LoVo (cell line): ENCODE measurements at regions not wholly inside any gene's neighbourhood (a gene's known extent, or its start where the extent isn't known, plus 50 kb on each side); places are given as distances from the start of the nearest gene placed in this dataset.

Source experiments
- DNase-seq: peaks from one replicate; pipeline ENCODE4 v3.0.0-alpha.2; 2016; ENCODE audit warnings: low spot score

GRCh38 chr2:225340923-225341322, 58.6 kb upstream of the NYAP2 start:
- no peak for DNase-seq

GRCh38 chr2:225337183-225337582, 62.3 kb upstream of the NYAP2 start:
- no peak for DNase-seq

DNA sequence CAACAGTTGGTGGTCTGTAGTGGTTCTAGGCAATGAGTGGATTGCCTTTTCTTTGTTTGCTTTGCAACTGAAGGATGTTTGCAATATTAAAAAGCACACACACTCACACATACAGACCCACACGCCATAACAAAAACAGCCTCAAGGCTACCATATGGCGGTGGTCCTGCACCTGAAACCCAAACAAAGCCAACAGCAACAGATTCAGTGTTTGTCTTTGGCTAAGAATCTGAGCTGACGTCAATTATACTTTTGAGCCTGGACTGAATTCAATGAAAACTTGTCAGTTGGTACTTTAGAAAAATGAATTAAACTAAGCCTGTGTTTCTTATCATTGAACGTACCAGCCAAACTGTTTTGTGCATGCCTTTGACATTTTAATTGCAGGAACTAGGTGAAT, 65.0 kb upstream of the NYAP2 start:
- DNase-seq, result no peak

DNA sequence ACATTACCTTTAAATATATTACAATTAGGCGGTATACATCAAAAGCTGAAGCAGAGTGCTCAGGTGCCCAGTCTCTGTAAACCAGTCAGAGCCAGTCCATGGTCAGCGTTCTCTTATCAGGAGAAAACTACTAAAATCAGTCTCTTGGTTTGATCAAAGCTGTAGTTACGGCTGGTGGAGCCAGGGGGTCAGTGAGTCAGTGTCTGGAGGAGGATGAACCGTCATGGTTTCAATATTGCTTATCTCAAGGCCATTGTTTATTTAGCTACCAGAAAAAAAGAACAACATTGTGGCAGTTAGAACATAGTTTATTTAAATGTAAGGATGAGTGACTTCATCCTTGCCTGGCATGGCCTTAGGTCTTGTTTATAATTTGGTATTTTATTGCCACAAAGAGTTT, 71.3 kb upstream of the NYAP2 start:
- DNase-seq, result no peak

DNA sequence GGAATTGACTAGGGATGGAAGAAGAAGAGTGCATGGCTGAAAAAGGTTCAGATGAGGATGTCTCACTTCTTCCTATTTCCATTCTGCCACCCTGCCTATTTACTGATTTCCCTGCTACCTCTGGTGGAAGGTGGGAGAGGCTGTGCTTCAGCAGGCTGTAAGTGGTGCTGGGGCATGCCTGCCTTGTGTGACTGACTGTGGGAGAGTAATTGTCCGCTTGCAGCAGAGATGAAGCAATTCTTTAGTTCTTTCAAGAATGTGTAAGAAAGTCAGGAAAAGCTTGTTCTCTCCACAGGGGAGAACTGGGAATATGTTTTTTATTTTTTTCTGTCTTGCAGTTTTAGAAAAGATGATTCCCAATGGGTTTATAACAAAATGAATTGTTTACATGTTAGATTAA, 72.5 kb upstream of the NYAP2 start:
- no peak for DNase-seq

GRCh38 chr2:225319872-225320271, 79.6 kb upstream of the NYAP2 start:
- no peak for DNase-seq

GRCh38 chr2:225318440-225318839, 81.1 kb upstream of the NYAP2 start:
- no peak for DNase-seq

DNA sequence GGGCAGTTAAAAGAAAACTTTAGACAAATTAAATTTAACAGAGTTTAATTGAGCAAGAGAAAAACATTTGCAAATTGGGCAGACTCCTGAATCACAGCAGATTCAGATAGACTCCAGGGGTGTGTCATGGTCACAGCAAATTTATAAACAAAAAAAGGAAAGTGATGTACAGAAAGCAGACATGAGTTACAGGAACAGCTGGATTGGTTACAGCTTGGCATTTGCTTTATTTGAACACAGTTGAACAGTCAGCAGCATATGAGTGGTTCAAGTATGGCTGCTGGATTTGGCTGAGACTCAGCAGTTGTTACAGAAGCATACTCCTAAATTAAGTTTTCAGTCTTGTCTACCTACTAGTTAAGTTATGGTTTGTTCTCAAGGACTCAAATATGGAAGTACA, 82.3 kb upstream of the NYAP2 start:
- DNase-seq, result no peak

DNA sequence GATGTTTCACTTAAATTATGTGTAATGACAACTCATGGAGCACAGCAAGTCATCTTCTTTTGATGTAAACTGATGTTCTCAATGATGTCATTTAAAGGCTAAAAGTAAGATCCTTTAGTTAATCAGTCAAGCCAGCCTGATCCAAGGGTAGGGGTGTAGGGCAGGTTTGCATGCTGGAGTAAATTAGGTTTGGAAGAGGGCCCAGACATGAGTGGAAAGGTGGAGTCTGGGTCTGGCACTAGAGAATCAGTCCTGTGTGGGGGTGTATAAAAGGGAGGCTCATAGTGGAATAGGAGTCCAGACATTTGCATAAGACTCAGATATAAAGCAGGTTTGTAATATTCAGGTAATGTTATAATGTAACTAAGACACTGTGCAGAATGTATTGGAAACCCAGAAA, 88.8 kb upstream of the NYAP2 start:
- DNase-seq, result no peak

DNA sequence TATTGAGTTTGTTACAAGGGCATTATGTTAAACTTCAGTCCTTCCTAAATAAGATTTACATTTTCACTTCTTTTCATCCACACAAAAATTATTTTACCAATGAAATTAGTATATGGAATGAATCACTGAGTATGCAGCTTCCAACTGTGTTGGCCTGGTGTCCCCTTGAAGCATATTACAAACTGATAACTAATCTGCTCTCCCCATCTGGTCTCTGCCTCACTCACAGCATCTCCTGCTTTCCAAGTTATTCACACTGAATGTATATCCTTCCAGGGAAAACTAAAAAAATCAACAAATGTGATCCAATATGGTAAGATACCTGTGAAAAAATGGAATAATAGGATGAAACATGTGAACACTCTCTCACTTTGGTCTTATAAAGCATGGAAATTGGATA, 90.0 kb upstream of the NYAP2 start:
- DNase-seq, result no peak

DNA sequence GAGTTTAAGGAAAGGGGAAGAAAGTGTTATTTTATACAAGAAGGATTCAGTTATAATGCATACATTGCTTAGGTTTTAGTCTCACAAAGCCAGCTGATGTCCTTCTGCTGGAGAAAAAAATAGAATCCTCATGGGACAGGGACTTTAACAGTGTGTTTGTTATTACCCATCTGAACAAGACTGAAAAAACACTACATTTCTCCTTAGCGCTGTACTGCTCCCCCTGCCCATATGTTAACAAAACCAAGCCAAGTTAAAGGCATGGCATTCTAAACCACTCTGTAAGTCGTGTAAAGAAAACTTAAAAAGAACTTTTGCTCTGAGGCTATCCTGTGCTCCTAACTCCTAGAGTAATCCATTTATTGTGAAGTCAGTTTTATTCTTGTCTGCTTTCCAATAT, 102.6 kb upstream of the NYAP2 start:
- DNase-seq, result no peak

DNA sequence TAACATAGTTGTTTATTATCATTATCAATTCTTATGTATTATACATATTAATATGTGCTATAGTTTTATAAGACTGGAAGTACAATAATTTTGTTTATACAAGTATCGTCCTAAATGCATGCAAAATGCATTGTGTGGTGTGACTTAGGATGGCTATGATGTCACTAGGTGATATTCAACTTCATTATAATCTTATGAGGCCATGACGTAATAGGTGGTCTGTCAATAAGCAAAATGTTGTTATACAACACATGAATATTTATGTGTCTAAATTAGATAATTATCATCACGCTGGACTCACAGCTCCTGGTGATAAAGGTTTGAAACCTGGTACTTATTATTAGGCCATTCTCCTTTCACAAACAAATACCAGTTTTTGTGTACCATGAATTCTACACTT, 104.4 kb upstream of the NYAP2 start:
- no peak for DNase-seq

DNA sequence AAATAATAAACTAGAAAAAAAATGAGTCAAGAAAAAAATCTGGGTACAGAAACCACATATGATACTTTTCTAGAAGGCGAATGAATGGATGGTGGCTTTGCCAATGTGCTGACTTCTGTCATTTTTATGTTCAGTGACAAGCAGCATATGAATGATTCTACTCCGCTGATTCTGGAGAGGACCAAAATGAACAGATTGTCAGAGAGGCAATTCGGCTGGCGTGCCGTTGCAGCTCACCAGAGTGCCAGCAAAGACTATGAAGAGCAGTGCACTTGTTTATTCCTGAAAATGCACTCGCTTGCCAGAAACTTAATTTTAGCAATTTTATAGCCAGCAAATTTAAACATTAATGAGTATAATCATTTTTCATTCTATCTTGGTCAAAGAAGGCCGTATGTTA, 105.9 kb upstream of the NYAP2 start:
- DNase-seq, result no peak

- no peak for DNase-seq
Observed at GRCh38 chr2:225290757-225291400, 108.6 kb upstream of the NYAP2 start.

DNA sequence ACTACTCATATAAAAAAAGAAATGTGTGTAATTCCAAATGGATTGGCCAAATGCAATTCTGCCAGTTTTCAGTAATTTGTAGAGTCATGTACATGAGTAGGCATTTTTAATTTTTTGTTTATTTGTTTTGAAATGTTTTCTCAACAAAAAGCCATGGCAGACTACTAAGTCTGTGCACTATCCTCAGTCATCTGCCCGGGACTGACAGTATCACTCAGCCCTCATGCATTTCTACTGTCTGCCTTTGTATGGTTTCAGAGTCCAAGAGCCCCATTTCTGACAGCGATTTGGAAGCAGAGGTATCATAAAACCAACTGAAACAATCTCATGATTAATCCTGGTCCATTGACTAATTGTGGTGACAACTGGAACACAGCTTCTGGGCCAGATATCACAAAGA, 109.9 kb upstream of the NYAP2 start:
- DNase-seq, result no peak

- no peak for DNase-seq
Observed at GRCh38 chr2:225288986-225289385, 110.5 kb upstream of the NYAP2 start.

DNA sequence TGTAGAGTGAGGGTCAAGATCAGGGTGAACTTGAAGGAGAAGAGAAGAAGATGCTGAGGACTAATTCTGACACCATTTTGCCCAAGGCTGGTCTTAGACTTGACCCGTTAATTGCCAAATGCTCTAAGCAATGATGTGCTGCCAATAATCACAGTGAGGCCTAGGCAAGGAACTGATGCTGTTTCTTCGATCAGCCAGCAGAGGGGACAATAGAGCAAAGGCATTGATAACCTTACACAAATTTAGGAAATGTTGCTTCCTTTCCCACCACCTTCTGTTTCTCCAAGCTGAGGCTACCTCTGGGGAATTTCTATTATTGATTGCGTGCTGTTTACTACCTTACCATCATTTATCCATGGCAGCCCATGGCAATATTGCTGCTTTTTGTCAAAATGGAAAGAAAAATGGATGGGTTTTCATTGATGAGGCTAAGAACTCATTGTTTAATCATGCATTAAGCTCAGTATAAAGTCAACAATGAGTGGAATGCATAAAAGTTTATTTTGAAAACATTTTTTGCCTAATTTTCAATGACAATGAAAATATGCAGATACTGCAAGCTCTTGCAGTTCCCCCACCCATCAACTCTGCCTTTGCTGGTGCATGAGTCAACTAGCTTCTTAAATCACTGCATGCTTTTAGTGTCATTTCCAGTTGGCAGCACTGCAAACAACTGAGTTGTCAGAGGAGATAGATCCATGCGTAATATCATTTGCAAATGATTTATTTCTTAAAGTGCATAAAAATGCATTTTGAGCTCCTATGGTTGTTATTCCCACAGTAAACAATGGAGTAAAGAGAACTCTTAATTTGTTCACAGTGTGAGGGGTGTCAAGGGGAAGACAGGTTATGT, 116.4 kb upstream of the NYAP2 start:
- peak; percentile 16 for DNase-seq

DNA sequence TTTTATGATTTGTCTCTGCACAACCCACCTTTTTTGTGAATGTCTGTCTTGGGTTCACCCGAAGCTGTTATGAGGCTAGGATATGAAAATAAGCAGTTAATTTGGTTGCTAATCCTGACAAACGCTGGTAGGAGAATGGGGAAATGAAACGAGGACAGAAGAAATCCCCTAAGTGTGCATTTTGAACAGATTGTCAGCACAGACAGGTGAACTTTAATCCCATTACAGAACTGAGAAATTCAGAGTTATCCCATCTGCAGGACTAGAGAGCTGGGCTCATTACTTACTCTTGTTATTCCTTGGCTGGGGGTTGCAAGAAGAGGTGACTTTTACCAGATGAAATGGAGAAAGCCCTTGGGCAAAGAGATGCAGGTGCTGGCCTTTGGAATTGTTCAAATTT, 123.3 kb upstream of the NYAP2 start:
- DNase-seq, result no peak

DNA sequence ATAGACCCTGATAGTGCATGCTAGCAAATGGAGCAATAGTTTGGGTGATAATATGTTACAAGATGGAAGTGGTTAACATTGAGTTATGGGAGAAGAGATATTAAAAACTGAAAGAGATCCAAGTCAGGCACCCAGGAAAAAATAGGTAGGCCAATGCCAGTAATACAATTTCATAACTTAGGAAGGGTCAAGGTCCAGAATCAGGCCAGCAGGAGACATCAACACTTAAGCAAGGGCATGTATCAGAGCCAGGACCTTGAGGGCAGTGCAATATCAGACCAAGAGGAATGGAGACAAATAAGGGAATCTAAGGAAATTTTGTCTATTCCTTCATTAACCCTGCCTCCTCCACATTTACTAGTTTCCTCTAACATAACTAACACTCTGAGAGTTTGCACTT, 124.1 kb upstream of the NYAP2 start:
- peak; percentile 3 for DNase-seq

DNA sequence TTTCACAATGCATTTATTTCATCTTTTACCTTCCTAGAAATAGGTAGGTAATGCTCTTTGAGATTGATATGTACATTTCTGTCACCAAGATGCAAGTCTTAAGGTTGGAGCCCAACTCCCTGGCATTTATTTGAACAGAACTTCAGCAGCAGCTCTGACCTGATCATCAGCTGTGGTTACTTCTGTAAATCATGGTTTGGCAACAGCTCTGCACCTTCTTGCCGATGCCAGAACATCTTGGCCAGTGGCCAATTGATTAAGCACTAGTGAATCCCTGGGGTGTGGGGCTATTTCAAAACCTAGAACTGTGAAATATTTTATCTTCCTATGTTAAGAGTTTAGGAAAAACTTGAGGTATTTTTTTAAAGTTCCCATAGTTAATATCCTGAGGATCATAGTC, 124.8 kb upstream of the NYAP2 start:
- peak; percentile 34 for DNase-seq

DNA sequence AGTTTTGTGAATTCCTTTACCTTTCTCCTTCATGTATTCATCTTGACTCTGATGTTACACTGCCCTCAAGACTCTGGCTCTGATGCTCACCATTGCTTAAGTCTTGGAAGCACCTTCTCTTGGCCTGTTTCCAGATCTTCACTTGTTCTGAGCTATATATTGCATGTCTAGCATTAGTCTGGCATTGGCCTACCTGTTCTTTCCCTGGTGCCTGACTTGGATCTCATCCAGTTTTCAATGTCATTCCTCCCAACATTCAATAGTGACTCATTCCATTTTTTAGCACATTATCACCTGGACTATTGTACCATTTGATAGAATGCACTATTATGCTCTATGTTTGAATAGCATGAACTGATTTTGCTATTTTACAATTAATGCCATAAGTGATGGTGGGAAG, 127.3 kb upstream of the NYAP2 start:
- DNase-seq, result peak; percentile 9

GRCh38 chr2:225270861-225271260, 128.6 kb upstream of the NYAP2 start:
- peak; percentile 80 for DNase-seq

DNA sequence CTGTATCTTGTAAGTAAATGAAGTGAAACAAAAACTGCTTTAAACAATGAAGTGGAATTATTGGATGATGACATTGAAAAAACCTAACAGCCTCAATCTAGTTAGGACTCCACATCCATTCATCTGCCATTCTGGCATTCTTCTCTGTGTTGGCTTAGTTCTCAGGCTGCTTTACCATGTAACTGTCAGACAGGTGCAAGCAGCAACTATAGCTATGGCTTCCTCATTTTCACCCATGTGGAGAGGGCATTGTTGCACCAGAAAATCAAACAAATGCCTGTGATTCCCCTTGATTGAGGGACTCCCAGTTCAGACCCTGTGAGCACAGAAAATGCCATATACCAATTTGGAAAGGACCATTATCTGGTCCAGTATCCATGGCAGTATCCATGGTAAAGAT, 129.5 kb upstream of the NYAP2 start:
- DNase-seq, result no peak

DNA sequence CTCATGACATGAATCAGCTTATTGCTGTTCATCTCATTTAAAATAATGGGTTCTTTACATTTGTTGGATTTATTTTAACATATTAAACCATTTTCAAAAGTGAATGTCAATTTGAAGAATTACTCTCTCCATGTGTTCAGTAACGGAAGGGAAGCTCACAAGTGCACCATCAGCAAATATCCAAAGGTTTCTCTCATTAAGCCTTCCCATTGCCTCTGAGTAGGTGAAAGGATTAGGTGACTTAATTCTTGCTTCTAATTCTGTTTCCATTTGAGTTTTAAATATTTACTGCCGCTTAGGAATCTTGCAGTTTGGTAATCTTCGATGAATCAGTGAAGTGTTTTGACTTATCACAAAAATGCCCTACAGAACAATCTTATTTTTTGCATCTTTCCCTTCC, 145.1 kb upstream of the NYAP2 start:
- DNase-seq, result no peak
